ENCODE measurements at regions not wholly inside any gene's neighbourhood (a gene's known extent, or its start where the extent isn't known, plus 50 kb on each side); places are given as distances from the start of the nearest gene placed in this dataset.
"Not testable (repeated sequence)": the region's sequence is repeated elsewhere in the genome, so short reads cannot be mapped to it uniquely, and the experiment has no call there.

DNA sequence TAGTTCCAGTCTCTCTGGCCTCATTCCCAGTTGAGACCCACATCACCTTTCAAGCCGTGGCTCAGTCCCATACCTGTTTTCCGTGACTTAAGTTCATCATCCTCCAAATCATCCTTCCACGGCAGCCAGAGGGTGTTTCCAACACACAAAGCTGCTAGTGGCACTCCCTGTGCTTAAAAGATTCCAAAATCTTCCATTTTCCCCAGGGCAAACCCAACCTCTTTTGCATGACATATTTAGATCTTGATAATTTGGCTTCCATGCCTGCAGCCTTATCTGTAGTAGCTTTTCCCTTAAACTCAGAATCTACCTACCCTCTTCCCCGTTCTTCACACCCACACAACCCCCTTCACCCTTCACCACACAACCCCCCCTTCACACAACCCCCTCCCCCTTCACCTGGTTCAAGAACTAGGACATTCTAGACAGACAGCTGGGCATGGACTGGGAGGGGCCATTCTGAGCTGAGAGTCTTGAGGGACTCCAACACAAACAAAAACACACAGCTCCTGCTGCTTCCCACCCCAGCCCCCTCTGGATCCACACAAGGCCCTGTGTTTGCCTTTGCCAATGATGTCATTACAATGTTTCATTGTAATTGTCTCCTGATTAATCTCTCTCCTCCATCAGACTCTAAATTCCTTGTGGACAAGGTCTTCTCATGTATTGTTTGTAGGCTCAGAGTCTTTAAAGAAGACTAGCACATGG is 268.2 kb downstream of the SH3GL2 start:
- DNase-seq = no peak

DNA sequence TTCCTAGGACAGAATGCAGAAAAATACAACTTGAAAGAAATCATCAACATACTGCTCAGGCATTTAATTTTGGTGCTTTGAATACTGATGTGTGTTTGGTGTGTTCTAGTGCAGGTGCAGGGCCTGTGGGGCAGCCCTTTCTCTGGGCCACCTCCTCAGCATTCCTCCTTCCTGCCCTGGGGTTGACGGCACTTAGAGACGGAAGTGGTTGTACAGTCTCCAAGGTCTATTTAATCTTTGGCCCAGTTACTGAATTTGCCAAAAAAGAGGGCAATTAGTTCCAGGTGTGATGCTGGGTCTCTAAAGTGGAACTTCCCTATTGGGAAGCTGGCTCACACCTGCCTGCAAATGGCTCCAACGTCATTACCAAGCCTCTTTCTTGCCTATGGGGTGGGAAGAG is 269.0 kb downstream of the SH3GL2 start:
- DNase-seq = no peak

DNA sequence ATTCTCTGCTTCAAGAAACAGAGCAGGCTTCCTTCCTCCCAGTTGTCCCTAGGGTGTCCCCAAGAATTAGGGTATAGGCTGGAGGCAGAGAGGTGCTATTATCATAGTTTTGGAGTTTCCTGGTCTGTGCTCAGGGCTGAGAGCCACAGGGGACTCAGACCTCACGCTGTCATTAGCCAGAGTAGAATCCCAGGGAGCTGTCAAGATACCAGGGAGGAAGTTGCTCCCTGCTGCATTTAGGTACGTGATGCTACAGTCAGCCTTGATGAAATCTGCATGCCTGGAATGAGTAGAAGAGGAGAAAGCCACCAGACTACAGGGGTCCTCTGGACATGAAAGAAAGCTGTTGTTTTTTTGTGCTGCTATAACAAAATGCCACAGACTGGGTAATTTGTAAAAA is 273.2 kb downstream of the SH3GL2 start:
- no peak for DNase-seq

DNA sequence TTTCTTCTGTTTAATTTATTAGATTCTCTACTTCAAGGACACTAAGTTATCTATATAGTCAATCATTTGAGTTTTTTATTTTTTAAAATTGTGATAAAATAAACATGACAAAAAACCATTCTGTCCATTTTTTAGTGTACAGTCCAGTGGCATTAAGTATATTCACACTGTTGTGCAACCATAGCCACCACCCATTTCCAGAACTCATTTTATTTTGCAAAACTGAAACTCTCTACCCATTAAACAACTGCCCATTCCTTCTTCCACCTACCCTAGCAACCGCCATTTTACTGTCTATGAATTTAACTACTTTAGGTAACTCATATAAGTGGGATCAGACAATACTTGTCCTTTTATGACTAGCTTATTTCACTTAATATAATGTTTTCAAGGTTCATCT is 275.6 kb downstream of the SH3GL2 start:
- DNase-seq = no peak

DNA sequence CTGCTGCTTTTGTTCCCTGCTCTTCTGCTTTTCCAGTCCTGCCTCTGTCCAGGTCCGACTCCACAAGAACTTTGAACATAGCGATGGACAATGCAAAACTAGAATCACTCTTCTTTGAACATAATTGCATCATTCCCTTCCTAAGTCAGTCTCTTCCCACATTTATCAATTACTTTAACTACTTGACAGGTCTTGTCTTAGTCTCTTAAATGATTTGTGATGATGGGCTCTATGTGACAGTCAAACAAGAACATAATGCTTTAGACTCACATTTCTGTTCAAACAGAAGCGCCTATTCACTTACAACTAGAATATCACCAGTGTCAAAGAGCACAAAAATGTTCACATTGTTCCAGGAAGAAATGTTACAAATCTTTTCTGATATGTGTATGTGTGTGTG is 278.1 kb downstream of the SH3GL2 start:
- no peak for DNase-seq

DNA sequence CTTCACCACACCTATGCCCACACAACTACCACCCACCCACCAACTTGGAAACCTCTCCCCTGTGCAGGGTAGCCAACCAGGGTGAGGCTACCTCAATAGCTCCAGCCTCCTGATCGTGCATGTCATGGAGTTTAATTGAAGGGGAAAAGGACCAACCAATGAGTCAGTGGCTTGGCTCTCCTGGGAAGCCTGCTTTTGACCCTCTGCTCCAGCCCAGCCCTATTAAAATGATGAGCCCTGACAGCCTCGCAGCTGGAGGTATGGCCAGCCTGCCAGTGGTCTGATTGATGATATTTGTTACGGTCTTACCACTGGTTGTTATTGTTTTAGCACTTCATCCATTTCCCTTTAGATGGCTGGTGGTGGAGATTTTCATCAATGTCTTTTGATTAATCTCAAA is 280.4 kb downstream of the SH3GL2 start:
- DNase-seq = no peak

DNA sequence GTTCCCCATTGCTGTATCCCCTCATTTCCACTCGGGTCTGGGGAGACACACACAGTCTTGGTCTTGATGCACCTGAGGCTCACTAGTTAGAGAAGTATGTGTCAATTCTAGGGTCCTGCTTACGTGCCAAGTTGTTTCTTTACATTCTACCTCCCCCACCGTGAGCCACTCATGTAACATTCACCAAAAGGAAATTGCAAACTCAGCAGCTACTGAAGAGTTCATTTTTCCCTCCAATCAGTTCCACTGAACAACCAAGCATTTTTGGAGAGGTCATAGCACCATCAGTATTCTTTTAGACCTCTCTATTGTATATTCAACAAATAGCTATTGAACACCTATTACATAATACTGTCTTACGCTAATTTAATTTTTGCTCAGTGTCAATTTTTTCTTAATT is 281.1 kb downstream of the SH3GL2 start:
- DNase-seq = no peak

DNA sequence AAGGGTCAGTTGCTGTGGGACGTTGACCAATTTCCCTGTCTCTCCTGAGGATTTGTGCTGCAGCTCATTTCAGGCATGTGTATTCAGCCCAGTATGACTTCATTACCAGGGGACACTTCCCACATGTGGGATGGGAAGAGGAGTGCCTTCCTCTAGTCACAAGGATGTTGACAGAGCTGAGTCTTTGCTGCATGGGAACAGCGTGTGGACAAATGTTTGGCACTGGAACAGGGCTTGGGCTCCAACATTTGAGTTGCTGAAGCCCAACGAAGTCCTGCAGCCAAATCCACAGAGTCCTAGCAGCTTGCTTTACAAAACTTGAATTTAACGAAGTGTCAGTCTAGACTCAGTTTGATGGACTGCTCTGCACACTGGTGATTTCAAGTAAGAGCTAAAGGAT is 283.2 kb downstream of the SH3GL2 start:
- no peak for DNase-seq

DNA sequence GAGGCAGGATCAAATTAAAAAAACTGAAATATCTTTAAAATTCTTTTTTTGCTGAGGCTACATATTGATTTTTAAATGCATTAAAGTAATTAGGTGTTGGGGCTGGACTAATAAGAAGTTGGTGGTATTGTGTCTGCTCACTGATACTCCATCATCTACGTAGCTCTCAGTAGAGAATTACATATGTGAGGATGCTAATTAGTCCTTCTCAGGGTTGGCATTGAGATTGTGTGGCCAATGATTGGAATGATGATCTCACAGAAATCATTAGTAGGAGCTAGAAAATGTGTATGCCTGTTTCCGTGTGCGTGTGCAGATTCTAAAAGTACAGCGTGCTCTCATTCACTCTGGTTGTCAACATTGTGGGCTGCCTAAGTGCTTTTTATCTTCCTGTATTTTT is 283.8 kb downstream of the SH3GL2 start:
- no peak for DNase-seq

DNA sequence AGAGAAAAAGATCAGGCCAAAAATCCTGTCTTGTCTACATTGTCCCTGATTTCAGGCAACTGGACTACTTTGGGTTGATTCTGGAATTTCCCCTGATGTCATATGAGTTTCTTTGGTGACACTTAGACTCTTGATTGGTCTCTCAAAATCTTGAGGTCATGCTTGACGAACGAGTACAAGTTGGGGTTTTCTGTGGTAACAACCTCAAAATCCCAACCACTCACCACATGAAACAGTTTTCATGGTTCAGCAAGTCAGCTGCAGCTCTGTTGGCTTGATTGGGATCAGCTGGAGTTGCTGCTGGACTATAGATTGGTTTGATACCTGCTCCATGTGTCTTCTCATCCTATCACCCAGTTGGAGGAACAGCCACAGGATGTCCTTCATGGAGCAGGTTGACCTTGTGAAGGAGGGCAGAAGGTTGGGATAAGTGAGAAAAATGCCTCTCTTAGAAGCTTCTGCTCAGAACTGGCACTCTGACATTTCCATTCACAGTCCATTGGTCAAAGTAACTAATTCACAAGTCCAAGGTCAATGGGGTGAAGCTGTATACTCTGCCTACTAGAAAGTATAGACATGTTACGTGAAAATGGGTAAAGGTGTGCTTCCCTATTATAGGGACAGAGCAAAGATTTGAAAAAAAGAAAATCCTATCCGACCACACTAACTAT is 284.5 kb downstream of the SH3GL2 start:
- DNase-seq = no peak

DNA sequence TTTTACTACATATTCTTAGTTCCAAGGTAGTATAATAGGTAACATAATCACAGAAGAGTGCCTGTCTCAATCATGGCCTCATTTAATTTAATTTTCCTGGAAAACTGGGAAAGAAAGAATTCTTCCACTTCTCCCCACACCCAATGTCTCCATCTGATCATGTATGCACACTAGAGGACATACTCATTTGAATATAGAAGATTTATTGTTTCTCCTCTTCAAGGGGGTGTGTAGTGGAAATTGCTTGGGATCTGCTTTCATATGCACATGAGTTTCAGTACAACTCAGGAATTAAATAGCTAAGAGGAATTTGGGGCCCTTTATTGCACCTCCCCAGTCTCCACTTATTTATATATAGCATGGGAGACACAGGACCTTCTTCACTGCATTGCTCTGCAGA is 285.1 kb downstream of the SH3GL2 start:
- no peak for DNase-seq

DNA sequence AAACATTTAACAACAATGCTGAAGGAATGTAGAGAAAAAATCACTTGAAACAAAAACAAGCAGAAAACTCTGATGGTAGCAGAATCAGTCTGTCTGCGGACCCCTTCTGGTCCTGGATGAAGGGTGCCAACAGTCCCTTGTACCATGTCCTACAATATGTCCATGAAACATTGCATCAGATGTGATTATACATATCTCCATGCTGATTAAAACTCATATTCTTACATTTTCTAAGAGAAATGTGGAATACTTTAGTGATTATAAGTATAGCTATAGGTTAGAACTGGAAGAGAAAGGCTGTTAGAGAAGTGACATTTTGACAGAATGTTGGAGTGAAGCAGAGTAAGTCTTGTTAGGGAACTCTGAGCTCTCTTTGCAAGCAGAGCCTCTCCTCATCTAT is 286.1 kb downstream of the SH3GL2 start:
- no peak for DNase-seq

DNA sequence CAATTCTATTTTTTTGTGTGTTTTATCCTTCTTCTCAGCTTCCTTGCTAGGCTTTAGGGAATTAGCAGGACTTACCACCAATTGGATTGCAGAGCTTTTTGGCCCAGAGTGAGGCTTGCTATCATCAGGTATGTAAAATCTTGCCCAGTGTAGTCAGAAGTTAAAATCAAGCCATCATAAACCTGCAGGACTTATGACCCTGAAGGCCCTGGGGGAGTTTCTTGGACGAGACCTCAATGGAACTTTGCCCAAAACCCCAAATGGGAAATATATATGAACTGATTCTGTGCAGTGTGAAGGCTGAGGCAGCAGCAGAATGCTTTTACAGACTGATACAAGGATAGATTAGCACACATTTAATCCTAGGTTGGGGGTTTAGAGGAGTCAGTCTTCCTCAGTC is 287.0 kb downstream of the SH3GL2 start:
- DNase-seq = no peak

DNA sequence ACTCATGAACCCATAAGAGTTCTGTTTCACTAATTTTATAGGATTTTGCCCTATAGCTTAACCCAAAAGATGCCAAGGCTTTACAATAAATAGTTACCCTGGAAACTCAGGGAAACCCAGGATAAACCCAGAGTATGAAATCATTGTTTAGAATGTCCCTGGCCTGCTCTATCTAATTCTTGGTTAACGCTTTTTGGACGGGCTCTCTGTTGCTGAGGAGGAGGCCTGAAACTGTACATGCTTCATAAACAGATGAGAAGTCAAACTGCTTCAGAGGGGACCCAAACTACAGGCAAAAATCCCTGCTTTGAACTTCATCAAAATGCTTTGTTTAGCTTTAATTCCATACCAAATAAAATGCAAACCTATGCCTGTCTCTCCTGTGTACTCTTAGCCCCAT is 291.9 kb downstream of the SH3GL2 start:
- no peak for DNase-seq

DNA sequence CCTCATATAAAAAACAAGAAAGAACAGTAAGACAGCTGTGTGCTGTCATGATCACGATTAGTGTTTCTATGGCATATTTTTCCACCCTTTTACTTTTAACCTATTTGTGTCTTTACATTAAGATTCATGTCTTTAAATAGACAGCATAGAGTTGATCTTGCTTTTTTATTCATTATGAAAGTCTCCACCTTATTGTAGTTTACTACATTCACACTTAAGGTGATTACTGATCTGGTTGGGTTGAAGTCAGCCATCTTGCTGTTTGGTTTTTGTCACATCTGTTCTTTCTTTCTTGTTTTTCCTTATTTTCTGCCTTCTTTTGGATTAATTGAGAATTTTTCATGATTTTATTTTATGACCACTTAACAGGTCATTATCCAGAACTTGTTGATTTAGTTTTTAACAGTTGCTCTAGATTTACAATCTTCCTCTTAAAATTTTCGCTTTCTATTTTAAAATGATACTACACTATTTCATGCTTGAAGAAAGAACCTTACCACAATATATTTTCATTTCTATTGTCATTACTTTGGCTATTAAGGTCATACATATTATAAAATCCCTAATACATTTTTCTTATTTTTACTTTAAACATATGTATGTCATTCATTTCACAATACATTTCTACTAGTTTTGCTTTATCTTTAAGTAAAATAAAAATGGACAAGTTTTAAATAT is 292.5 kb downstream of the SH3GL2 start:
- no peak for DNase-seq

DNA sequence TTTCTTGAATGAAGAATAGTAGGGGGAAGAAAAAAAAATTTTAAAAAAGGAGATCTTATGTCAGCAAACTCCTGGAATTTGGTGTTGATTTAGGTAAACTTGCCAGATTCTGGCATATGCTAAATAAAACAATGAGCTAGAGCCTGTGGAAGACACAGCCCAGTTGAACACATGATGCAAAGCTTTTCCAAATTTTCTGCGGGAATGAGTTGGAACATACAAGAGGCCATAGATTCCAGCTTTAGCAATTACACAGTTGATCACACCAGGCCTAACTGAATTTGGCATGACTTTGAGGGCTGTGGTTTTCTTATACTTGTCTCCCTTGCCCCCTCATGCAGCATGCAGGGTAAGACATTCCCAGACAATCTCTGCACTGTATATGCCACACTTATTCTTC is 297.0 kb downstream of the SH3GL2 start:
- DNase-seq = no peak

DNA sequence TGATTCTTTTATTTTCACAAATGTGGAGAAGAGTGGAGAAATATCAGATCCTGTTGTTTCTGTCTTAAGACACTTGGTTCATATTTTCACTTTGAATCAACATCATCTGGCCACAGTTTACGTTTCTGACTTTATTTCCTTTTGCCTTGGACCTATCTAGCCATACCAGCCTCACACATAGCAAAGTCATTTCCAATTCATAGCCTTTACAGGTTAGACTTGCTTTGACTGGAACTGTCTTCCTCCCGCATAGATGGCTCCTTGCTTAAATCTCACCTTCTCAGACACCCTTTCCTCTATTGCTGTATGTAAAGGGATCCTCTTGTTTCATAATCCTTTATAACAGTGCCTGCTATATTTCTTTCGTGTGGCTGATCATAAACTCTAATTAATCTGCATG is 297.8 kb downstream of the SH3GL2 start:
- no peak for DNase-seq

DNA sequence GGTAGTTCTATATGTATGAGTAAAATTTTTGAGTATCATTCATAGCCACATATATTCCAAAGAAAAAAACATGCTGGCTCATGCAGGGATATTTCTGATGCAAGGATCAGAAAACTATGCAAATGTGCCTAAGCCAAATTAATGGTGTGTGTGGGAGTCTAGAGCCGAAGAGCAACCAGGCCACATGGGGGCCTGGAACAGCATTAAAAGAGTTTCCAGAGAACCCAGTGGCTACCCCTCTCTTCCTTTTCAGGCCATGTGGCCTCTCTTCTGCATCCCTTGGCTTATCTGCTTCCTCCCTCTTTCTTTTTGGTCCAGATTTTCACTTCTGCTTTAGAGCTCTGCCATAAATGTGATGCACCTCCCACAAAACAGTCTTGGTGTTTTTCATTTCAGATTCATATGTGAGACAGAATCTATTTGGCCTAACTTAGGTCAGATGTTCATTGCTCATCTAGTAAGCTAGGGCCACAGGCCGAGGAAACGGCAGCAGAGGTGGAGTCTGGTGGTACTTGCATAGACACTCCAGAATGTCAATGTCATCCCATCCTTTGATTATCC is 300.0 kb downstream of the SH3GL2 start:
- no peak for DNase-seq

DNA sequence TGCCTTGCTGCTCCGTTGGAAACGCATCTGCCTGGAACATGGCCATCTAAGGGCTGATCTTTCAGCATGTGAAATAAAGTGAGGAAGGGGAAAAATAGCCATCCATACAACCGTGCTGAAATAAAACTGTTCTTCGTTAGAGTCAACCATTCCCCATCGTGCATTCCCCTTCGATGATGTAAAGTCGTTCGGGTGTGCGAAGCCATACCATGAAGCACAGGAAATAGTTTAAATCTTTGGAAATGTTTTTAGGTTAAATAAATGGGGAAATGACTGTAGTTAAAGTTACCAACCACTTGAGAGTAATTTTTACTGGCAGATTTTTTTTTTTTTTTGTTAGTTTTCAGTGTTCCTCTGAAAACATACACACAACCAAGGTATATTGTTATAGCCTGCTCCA is 302.5 kb downstream of the SH3GL2 start:
- no peak for DNase-seq

DNA sequence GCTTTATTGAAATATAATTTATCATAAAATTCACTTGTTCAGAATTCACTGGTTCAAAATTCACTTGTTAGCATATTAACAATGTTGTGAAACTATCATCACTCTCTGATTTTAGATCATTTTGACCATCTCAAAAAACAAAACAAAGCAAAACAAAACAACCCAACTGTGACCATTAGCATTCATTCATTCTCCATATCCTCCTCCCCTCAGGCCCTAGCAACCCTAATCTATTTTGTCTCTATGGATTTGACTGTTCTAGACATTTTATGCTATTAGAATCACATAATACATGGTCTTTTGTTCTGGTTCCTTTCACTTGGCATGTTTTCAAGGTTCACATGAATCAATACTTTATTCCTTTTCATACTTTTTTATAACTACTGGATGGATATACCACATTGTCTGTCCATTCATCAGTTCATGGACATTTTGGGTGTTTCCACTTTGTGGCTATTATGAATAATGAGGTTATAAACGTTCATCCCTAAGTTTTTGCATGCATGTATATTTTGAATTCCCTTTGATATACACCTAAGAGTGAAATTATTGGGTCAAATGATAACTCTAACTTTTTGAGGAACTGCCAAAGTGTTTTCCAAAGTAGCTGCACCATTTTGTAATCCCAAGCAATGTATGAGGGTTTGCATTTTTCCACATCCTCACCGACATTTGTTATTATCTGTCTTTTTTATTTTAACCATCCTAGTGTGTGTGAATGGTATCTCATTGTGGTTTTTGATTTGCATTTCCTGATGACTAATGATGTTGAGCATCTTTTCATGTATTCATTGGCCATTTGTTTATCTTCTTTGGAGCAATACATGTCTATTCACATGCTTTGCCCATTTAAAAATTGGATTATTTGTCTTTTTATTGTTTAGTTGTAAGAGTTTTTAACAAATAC is 304.1 kb downstream of the SH3GL2 start:
- no peak for DNase-seq

DNA sequence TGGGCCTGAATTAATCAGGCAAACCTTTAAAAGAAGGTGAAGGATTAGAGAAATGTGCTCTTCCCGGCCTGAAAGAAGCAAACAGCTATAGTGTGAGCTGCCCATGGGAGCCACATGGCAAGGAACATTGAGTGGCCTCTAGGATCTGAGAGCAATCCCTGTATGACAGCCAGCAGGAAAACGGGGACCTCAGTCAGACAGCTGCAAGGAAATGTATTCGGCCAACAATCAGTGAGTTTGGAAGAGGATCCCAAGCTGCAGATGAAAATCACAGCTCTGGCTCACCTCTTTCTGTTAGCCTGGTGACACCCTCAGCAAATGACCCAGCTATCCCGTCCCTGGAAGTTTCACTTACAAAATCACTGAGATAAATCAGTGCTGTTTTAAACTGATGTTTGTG is 309.2 kb downstream of the SH3GL2 start:
- no peak for DNase-seq

DNA sequence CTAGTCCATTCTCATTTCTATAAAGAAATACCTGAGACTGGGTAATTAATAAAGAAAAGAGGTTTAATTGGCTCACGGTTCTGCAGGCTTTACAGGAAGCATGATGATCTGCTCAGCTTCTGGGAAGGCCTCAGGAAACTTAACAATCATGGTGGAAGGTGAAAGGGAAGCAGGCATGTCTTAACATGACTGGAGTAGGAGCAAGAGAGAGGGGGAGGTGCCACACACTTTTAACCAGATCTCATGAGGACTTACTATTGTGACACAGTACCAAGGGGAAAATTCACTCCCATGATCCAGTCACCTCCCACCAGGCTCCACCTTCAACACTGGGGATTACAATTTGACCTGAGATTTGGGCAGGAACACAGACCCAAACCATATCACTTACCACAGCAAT is 310.1 kb downstream of the SH3GL2 start:
- not testable (repeated sequence) for DNase-seq

Data from CD4-positive, alpha-beta T cell treated with Interleukin-1 beta for 1 hour (primary cell).